ENCODE measurements at regions not wholly inside any gene's neighbourhood (a gene's known extent, or its start where the extent isn't known, plus 50 kb on each side); places are given as distances from the start of the nearest gene placed in this dataset.

- TF ChIP-seq POLR2A (IDR thresholded peaks at IDR 0.05) (no peak), CTCF (IDR thresholded peaks at IDR 0.05) (no peak)
These were observed 129.2 kb downstream of the CTTN start for GRCh38 chr11:70527429-70528045.

Measured in thyroid gland (tissue), 4 donors.